ENCODE measurements at regions not wholly inside any gene's neighbourhood (a gene's known extent, or its start where the extent isn't known, plus 50 kb on each side); places are given as distances from the start of the nearest gene placed in this dataset.

DNA sequence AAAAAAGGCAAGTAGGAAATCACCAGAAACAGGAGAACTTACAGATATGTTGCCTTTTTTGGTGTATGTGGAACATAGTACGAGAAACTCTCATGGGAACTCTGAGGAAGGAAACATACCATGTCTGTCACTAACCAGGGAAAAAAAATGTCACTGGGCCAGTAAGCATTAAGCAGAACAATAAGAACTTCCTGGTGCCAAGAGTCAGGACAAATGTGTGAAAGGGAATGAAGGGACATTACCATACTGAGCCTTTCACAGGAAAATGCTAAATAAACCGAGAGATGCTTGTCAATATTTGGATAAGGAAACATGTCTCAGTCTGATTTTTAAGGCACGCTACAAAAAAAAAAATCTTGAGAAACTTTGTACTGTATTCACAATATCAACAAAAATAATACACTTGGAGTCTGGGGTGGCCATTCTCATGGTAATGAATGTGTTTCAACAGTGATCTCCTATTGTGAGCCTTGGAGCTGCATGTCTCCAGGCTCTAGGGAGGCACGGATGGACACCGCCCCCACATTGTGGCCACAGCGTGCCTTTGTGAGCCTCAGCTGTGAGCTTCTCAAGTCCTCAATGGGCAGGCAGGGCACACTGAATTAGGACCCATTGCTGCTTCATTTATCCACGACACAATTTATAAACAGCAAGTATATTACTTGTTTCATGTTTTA, 113.0 kb upstream of the ARGLU1 start:
- DNase-seq (ENCODE audit: extremely low read depth, low read depth, low spot score), result no peak

GRCh38 chr13:106678646-106679418, 110.9 kb upstream of the ARGLU1 start:
- no peak for DNase-seq (ENCODE audit: extremely low read depth, low read depth, low spot score)

GRCh38 chr13:106675311-106675710, 107.4 kb upstream of the ARGLU1 start:
- DNase-seq (ENCODE audit: extremely low read depth, low read depth, low spot score), result no peak

- no peak for DNase-seq (ENCODE audit: extremely low read depth, low read depth, low spot score)
Measured at GRCh38 chr13:106660746-106661625, 93.0 kb upstream of the ARGLU1 start.

DNA sequence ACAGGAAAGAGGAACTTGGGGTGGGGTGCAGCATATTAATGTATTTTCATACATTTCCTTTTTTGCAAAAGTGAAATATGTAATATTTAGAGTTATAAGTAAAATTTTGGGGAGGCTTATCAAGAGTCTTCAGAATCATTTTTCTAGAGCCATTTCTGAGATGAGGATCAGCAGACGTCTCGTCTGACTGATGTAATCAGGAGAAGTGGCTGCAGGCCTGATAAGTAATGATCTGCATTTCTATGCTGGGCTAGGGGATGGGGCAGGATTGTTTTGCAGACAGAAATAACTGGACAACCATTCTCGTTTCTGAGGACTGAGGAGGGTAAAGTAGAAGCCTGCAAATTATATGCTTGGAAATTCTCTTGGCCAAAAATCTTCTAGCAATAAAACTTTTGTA, 89.2 kb upstream of the ARGLU1 start:
- no peak for DNase-seq (ENCODE audit: extremely low read depth, low read depth, low spot score)

- no peak for DNase-seq (ENCODE audit: extremely low read depth, low read depth, low spot score)
Measured at GRCh38 chr13:106656186-106656585, 88.2 kb upstream of the ARGLU1 start.

GRCh38 chr13:106651442-106651841, 83.5 kb upstream of the ARGLU1 start:
- peak; percentile 83 for DNase-seq (ENCODE audit: extremely low read depth, low read depth, low spot score)

DNA sequence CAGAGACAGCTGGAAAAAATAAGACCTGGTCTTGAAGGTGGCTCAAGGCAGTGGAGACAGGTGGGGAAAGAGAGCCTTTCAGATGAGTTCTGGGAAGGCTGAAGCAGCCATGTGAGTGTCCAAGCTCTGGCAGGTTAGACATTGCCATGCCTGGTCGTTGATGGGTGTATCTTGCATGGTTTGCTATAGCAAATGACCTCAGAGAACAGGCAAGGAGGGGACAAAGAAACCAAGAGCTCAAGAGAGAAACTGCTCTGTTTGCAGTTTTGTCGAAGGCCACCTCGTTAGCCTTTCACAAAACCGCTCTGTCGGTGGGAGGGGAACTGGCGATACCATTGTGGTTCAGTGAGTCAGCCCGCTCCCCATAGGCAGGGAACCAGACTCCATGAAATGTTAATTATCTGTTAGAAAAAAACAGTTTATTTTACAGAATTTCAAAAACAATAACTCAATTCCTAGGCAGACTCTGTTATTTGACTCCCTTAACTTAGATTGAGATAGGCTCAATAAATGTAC, 82.8 kb upstream of the ARGLU1 start:
- no peak for DNase-seq (ENCODE audit: extremely low read depth, low read depth, low spot score)

GRCh38 chr13:106649495-106649894, 81.6 kb upstream of the ARGLU1 start:
- DNase-seq (ENCODE audit: extremely low read depth, low read depth, low spot score), result no peak

GRCh38 chr13:106640515-106640914, 72.6 kb upstream of the ARGLU1 start:
- no peak for DNase-seq (ENCODE audit: extremely low read depth, low read depth, low spot score)

- no peak for DNase-seq (ENCODE audit: extremely low read depth, low read depth, low spot score)
Measured at GRCh38 chr13:106637519-106637918, 69.6 kb upstream of the ARGLU1 start.

DNA sequence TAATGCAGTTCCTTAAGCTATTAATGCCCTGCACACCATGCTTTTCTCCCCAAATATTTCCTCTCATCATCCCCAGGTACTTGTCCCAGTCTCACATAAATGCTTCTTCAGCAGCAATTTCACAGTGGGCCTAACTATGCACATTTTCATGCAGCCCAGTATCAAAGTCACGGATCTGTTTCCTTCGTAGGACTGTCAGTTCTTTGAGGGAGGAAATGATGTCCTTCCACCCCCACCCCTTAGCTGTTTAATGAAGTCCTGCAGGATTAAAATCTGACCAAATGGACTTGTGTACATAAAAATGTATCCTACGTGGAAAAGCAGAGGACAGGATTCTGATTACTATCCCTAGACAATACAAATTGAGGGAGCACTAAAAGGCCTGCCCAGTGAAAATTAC, 68.6 kb upstream of the ARGLU1 start:
- no peak for DNase-seq (ENCODE audit: extremely low read depth, low read depth, low spot score)

DNA sequence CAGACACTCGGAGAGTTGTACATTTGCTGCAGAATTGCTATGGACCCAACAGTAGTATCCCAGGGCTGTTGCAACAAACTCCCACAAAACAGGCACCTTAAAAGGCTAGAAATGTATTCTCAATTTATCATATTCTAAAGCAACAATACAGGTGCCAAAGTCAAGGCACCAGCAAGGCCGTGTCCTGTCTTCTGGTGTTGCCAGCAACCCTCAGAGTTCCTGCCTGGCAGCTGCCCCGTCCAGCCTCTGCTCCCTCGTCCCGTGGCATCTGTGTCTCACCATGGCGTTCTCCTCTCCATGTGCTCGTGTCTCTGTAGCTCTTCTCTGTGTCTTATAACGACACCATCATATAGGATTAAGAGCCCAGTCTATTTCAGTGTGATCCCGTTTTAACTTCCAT, 67.7 kb upstream of the ARGLU1 start:
- DNase-seq (ENCODE audit: extremely low read depth, low read depth, low spot score), result no peak

GRCh38 chr13:106633321-106633720, 65.4 kb upstream of the ARGLU1 start:
- DNase-seq (ENCODE audit: extremely low read depth, low read depth, low spot score), result no peak

DNA sequence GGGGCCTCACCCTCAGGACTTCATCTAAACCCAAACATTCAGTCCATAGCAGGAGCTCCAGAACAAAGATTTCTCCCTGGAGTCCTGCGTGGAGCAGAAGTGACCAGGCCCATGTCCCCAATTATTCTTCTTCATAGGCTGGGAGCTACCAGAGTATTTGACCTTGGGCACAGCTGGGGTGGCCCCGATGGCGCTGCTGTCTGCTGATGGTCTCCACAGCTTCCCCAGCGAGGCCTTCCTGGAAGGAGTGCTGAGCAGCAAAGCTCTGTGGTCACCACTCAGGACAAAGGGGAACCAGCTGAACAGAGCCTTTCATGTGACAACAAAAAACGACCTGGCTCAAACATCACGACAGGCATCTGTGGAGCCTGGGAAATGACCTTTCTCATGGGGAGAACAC, 62.7 kb upstream of the ARGLU1 start:
- DNase-seq (ENCODE audit: extremely low read depth, low read depth, low spot score), result no peak

DNA sequence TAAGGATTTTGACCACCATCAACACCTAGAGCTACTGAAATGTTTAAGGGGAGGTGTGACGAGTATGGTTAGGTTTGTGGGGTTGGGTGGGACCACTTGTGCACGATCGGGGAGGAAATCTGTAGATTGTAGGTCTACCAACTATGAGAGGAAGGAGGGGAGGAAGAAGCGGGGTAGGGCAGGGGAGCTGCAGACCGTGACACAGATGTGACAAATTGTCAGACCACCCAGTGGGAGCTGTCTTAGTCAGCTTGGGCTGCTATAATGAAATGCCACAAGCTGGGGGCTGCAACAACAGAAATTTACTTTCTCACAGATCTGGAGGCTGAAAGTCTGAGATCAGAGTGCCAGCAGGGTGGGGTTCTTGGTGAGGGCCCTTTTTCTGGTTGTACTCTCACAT, 62.2 kb upstream of the ARGLU1 start:
- DNase-seq (ENCODE audit: extremely low read depth, low read depth, low spot score), result no peak

GRCh38 chr13:106628936-106629659, 61.2 kb upstream of the ARGLU1 start:
- DNase-seq (ENCODE audit: extremely low read depth, low read depth, low spot score), result no peak

DNA sequence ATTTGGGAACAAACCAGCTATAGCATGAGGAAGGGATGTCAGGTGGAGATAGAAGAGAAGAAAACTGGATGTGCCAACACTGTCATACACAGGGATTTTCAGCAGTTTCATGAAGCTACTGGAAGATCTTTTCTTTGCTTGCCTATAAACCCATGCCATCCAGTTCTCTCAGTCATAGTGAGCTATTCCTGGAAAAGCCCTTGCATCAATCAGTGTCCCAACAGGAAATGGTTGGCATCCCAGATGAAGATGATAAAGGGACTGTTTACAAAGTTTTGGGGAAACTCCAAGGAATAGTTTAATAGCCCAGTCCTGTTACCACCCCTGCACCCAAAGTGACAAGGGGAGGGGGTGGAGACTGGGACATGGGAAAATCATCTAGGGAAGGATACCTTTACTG, 58.5 kb upstream of the ARGLU1 start:
- DNase-seq (ENCODE audit: extremely low read depth, low read depth, low spot score), result no peak

DNA sequence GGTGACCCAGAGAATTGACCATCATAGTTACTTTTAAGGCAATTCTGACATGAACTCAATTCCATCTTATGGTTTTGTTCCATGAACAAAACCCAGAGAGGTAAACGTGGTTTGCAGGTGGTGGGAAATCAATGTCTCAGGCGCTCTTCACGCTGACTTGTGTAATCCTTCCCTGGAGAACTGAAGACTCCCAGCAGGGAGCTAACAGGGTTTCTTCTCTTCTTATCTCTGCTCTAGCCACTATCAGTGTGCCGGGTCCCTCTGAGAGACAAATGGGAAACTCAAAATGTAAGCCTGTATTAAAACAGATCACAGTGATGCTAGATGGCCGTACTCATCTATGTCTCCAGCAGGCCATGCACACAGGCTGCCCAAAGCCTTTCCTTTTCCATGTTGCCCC, 57.6 kb upstream of the ARGLU1 start:
- DNase-seq (ENCODE audit: extremely low read depth, low read depth, low spot score), result no peak

- DNase-seq (ENCODE audit: extremely low read depth, low read depth, low spot score), result no peak
Measured at GRCh38 chr13:106623799-106624460, 56.0 kb upstream of the ARGLU1 start.
